ENCODE measurements at regions not wholly inside any gene's neighbourhood (a gene's known extent, or its start where the extent isn't known, plus 50 kb on each side); places are given as distances from the start of the nearest gene placed in this dataset.

DNA sequence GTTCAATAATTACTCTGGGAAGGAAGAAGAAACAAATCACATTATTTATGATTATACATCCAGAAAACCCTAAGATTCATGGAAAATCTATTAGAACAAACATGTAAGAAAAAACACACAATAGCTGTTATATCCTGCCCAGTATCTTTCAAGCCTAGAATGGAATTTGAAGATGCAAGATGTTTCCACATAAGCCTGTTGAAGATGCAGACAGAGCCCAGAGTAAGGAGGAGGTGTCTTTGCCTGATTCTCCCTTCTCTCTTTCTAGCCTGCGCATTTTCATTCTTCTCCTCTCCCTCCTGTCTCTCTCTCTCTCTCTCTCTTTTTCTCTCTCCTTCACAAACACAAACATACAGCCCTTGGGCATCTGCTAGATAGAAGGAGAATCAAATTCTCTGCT, 170.1 kb upstream of the INHBA start:
- no peak for TF ChIP-seq POLR2A (IDR thresholded peaks at IDR 0.05)
- TF ChIP-seq, protein P1, sequence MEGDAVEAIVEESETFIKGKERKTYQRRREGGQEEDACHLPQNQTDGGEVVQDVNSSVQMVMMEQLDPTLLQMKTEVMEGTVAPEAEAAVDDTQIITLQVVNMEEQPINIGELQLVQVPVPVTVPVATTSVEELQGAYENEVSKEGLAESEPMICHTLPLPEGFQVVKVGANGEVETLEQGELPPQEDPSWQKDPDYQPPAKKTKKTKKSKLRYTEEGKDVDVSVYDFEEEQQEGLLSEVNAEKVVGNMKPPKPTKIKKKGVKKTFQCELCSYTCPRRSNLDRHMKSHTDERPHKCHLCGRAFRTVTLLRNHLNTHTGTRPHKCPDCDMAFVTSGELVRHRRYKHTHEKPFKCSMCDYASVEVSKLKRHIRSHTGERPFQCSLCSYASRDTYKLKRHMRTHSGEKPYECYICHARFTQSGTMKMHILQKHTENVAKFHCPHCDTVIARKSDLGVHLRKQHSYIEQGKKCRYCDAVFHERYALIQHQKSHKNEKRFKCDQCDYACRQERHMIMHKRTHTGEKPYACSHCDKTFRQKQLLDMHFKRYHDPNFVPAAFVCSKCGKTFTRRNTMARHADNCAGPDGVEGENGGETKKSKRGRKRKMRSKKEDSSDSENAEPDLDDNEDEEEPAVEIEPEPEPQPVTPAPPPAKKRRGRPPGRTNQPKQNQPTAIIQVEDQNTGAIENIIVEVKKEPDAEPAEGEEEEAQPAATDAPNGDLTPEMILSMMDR (IDR thresholded peaks at IDR 0.05) = no peak

All from Peyer's patch (tissue), 4 donors.